ENCODE measurements at regions not wholly inside any gene's neighbourhood (a gene's known extent, or its start where the extent isn't known, plus 50 kb on each side); places are given as distances from the start of the nearest gene placed in this dataset.
"Not testable (repeated sequence)": the region's sequence is repeated elsewhere in the genome, so short reads cannot be mapped to it uniquely, and the experiment has no call there.

- no peak for DNase-seq
Observed at GRCh38 chr3:109809513-109809912, 472.2 kb upstream of the DPPA4 start.

GRCh38 chr3:109818081-109818480 lies 480.7 kb upstream of the DPPA4 start:
- DNase-seq, result no peak

DNA sequence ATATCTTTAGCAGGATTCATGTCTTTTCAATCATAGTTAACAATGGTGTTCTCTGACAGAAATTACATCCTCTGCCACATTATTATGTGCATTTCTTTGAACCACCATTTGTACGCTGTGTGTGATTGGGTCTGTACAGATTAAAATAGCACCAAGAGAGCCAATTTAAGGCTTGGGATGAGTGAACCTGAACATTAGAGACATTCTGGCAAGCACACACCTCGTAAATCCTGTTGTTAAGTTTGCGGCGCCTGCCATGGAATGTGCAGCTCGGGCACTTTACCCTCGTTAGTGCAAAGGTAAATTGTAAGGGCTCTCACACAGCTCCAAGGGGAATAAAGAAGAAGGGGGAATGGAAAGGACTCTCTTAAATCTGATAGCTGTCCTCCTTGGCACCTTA lies 482.4 kb upstream of the DPPA4 start:
- DNase-seq, result no peak

DNA sequence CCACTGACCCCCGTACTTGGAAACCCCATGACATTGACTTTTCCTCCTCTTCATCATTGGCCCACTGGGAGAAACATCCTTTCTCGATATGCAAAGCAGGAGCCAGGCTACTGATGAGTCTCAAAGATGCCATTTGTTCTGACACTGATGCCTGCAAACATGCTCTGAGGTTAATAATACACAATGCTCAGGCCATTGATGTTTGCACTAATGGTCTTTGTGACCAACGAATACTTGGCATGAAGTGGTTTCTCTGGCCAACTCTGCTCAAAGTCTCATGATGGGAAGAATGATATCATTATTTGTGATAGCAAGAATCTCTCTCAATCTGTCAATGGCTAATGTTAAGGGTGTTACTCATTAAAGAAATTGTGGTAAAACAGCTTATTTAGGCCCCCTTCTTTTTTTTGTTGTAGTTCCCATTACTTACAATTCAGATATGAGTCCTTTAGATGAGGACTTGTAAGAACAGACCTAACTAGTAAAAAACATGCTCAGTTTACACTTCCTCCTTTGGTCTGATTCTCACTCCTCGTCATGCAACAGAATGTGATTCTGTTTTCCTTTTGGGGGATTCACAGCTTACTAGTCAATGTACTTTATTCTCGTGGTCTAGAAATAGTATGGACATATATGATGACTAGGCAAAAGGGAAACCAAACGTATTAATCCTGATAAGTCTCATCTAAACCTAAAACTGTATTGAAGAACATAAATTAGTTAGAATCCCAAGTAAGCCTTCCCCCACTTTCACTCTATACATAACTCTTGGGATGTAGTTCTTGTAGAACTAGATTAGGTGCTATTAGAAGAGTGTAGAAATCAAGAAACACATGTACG lies 488.8 kb upstream of the DPPA4 start:
- no peak for DNase-seq

DNA sequence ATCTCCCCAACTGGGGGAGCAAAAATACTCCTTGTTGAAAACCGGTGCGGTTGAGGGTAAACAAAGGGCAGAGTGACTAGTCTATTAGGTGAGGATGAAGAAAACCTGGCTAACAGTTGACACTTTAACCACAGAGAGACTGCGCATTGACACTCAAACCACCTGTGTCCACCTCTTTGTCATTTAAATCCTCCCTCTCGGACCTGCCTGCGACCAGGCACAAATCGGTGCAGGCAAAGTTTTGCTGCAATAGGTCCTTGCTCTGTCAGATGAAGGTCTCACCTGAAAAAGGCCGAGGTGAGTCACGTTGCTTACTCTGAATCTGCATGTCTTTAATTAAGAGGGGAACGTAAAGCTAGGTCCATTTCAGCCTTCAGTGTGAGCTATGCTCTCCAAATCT lies 494.1 kb upstream of the DPPA4 start:
- no peak for DNase-seq

DNA sequence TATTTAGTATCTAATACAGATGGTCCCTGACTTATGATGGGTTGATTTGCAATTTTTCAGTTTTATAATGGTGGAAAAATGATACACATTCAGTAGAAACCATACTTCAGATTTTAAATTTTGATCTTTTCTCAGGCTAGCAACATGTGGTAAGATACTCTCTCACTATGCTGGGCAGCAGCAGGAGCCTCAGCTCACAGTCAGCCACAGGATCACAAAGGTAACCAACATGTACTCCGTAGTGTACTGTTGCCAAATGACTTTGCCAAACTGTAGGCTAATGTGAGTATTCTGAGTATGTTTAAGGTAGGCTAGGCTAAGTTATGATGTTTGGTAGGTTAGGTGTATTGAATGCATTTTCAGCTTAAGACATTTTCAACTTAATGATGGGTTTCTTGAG lies 498.6 kb upstream of the DPPA4 start:
- no peak for DNase-seq

DNA sequence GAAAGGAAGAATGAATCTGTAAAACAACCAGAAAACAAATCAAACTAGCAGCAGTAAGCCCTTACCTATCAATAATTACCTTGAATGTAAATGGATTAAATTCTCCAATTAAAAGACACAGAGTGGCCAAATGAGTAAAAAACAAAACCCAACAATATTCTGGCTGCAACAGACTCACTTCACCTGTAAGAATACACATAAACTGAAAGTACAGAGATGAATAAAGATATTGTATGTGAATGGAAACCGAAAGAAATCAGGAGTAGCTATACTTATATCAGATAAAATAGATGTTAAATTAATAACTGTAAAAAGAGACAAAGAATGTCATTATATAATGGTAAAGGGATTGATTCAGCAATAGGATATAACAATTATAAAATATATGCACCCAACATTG lies 514.5 kb upstream of the DPPA4 start:
- no peak for DNase-seq

DNA sequence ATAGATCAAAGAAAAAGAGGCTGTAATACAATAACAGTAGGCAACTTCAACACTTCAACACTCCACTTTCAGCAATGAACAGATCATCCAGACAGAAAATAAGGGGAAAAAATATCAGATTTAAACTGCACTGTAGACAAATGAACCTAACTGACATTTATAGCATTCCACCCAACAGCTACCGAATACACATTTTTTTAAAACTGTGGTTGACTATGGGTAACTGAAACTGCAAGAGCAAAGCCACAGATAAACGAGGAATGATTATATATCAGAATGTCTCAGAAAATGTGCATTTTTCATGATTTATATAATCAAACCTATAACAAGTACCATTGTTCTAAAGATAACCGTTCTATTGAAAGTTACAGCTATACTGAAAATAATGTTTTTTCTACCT lies 514.9 kb upstream of the DPPA4 start:
- DNase-seq, result no peak

GRCh38 chr3:109853077-109853731 lies 515.9 kb upstream of the DPPA4 start:
- no peak for DNase-seq

DNA sequence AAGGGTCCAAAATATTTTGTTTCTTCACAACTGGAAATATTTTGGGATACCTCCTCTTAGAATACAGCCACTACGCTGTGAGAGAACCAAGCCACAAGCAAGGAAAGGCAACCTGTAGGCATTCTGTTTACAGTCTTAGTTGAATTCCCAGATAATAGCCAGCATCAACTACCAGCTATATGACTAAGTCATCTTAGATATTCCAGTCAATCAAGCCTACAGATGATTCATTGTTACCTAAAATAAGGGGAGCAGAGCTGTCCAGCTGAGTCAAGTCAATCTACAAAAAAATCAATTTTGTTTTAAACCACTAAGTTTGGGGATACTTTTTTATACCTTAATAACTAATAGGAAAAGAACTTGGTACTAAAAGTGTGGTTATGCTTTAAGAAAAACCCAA lies 526.4 kb upstream of the DPPA4 start:
- no peak for DNase-seq

- DNase-seq, result no peak
Observed at GRCh38 chr3:109864452-109864851, 527.1 kb upstream of the DPPA4 start.

DNA sequence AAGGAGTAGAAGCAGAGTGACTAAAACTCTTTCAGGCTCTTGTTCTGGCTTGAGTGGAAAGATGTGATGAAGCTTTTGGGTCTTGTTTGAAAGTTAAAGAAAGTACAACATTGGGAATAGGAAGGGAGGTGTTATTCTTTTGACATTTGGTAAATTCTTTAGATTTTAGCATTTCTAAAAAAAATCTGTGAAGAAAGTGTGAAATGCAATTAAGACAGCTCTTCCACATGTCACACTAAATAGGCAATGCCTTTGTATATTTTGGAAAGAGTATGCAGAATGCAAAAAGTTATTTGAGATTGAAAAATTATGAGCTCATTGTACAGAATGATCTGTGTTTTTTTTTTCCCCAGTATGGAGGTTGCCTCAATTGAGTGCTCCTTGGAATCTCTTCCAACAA lies 532.2 kb upstream of the DPPA4 start:
- DNase-seq, result no peak

DNA sequence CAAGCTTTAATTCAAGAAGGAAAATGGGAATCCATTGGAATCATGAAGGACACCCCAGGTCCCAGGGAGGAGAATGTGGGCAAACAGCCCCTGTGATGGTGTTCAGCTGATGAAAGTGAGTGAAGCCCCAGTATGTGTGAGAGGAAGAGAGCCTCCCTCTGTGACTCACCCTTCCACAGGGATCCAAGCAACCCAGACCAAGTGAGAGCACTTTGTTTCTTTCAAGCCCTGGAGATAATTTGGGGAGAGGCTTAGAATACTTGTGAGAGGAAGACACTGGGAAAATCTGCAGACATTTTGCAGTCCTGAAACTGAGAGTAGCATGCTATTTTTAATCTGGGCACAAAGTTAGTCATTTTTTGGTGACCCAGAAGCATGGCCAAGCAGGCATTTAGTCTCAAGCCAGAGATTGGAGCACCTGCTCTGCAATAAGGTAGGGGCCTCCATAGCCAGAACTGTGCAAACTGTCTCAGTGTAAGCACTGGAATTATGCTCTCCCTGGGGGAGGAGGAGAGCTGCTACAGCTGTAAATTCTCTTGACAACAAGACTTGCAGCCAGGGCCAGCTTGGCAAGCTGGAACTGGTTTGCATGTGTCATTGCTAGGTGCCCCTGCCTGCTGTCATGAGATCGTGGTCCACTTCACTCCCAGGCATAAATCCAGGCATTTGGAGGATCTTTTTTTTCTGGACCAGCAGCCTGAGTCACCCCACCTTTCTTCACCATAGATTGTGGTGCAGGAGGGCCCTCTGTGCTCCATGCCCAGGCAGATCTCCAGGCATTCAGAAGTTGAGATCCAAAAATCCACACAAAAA lies 537.8 kb upstream of the DPPA4 start:
- no peak for DNase-seq

- not testable (repeated sequence) for DNase-seq
Observed at GRCh38 chr3:109877616-109878015, 540.3 kb upstream of the DPPA4 start.

DNA sequence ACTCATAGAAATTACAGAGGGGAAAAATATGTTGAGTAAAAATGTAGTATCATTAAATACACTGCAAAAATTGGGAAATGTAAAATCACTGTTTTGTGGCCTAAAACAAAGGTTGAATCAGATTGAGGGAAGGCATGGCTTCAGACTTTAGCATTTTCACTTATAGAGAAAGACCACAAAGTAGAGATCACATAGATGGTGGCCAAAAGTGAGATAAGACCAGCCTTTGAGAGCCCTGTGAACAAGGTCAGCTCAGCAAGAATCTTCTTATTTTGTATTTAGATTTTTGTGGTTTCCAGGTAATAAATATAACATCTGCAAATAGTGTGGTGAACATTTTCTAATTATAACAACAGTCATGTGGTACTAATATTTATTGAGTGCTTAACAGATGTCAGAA lies 544.8 kb upstream of the DPPA4 start:
- DNase-seq, result no peak

DNA sequence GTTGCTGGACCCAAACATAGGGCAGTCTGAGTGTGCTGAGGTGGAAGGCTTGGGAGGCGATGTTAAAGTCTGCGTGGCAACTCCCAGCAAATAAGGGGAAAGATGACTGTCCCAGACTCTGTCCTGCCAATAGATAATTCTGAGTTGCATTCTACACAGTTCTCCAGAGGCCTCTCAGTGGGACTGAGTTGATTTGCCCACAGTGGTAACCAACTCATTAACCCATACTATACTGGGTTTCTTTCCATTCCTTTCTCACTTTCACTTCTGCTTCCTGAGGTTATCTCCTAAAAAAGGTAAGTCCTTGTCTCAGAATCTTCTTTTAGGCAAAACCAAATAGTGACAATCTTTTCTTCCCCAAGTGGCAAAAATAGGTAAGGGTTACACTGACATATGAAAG lies 549.9 kb upstream of the DPPA4 start:
- no peak for DNase-seq

GRCh38 chr3:109888026-109888425 lies 550.7 kb upstream of the DPPA4 start:
- no peak for DNase-seq

GRCh38 chr3:109897734-109898133 lies 560.4 kb upstream of the DPPA4 start:
- DNase-seq, result no peak

GRCh38 chr3:109899925-109900324 lies 562.6 kb upstream of the DPPA4 start:
- DNase-seq, result no peak

DNA sequence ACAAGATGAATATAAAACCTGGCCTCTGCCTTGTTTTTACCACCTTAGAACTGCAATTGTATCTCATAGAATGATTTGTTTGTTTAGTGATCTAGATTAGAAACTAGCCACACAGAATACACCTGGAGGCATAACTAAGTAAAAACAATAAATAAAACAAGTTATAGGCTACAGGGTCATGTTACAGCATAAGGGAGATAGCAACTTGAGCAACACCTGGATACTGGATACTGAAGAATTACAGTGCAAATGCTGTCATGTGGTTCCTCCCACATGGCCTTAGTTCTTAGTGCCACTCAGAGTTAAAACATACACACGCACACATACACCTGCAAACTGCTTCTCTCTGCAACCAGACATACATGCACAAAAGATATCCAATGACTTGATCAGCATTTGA lies 563.4 kb upstream of the DPPA4 start:
- DNase-seq, result no peak

GRCh38 chr3:109902549-109902948 lies 565.2 kb upstream of the DPPA4 start:
- no peak for DNase-seq

DNA sequence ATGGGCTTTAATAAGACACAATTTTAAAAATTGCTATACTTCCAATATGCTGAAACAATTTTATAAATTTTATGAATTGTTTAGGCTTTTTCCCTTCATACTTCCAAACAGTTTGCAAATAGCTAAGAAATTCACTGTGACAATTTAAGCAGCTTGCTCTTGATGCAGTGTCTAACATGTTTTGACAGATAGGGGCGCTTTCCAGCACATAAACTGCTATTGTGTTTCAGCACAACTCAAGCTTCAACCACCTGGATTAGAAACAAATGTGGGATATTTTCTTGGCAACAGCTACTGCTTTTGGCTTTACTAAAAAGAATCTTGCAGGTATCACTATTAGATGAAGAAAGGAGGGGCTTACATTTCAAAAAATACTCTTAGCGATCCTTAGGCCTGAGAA lies 565.8 kb upstream of the DPPA4 start:
- no peak for DNase-seq

DNA sequence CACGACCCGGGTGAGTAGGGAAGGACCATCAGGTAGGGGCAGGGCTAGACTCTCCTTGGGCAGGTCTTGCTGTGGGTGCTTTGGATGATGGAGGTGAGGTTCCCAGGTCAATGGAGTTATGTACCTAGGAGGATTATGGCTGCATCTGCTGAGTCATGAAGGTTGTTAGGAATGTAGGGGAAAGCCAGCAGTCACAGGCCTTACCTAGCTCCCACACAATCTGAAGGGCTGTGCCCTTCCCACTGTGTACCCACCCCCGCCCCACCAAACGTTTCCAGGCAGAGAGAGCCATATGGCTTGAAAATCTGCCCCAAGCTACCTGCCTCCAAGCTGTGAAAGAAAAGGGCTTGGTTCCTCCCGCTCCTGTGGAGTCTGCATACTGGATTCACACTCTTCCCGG lies 573.4 kb upstream of the DPPA4 start:
- no peak for DNase-seq

GRCh38 chr3:109918740-109919139 lies 581.4 kb upstream of the DPPA4 start:
- DNase-seq, result no peak

Data from CD4-positive, alpha-beta T cell treated with Interleukin-12 subunit alpha and Interleukin-12 subunit beta, for 1 hour (primary cell).